ENCODE measurements at regions not wholly inside any gene's neighbourhood (a gene's known extent, or its start where the extent isn't known, plus 50 kb on each side); places are given as distances from the start of the nearest gene placed in this dataset.

DNA sequence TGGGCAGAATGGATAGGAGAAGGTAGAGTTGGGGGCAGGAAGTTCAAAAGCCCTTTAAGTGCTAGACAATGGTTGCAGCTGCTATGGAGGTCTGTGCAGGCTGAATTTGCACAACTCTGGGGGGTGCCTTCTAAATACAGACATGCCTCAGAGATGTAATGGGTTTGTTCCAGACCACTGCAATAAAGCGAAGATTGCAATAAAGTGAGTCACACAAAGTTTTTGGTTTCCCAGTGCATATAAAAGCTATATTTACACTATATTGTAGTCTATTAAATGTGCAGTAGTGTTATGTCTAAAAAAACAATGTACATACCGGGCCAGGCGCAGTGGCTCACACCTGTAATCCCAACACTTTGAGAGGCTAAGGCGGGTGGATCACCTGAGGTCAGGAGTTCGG, 60.5 kb upstream of the MYOCD start:
- DNase-seq (no peak), ATAC-seq (no peak)
- Histone ChIP-seq H3K4me3 (no peak overlapping the region), H3K27me3 (no peaks in the 10 kb centered on the region), H3K36me3 (no peaks in the 10 kb centered on the region), H3K4me1 (no peaks in the 10 kb centered on the region), H3K27ac (no peak overlapping the region), H3K9me3 (no peaks in the 10 kb centered on the region)
- intact Hi-C loops (cut with DNase I) = no loop called here
- no peak for TF ChIP-seq CTCF (IDR thresholded peaks at IDR 0.05)

DNA sequence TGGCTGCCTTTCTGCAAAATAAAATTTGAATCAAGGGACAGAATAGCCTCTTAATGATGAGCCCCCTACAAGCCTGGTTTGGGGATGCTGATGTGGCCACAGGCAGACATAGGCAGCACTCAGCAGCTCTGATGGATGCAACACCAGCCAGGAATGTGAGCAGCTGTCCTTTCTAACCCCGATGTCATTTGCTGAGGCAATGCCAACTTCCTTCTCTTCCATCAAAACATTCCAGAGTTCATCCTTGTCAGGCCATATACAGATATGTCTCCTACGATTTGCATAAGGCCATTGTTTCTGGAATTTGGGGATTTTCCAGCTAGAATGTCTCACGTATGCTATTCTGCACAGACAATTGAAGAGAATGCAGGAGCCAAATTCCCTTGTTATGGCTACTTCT, 52.1 kb upstream of the MYOCD start:
- no peak for ATAC-seq
- Histone ChIP-seq H3K27ac (no peak overlapping the region), H3K27me3 (no peaks in the 10 kb centered on the region), H3K36me3 (no peaks in the 10 kb centered on the region), H3K4me3 (no peak overlapping the region), H3K9me3 (no peaks in the 10 kb centered on the region), H3K4me1 (no peaks in the 10 kb centered on the region)
- DNase-seq = no peak
- no peak for TF ChIP-seq CTCF (IDR thresholded peaks at IDR 0.05)
- intact Hi-C loops (cut with DNase I) = no loop called here
